B cell (primary cell): ENCODE measurements at regions not wholly inside any gene's neighbourhood (a gene's known extent, or its start where the extent isn't known, plus 50 kb on each side); places are given as distances from the start of the nearest gene placed in this dataset.

ENCODE experiments used
- ATAC-seq: fragments of 200-7000 bp; cut with Tn5 transposase; one replicate; pipeline ENCODE4 v1.10.0; 2021; ENCODE audit warnings: low read depth, mild to moderate bottlenecking, moderate number of reproducible peaks, moderate library complexity
- CTCF ChIA-PET: fragments of 350-600 bp; sonication (Branson Sonifier 250); formaldehyde crosslinking; loops from one replicate; lab custom pipeline; 2021; ENCODE audit warnings: antibody characterized with exemption, inconsistent platforms; lab: Charles Lee
- POLR2A ChIA-PET: fragments of 350-600 bp; sonication (Branson Sonifier 250); formaldehyde crosslinking; loops from one replicate; lab custom pipeline; 2021; ENCODE audit warnings: antibody characterized with exemption; lab: Charles Lee
- DNase-seq: peaks from one replicate; pipeline ENCODE4 v3.0.0; 2013
- H2AFZ ChIP-seq: 2 replicates; pipeline ENCODE4 v1.6.1; 2012; ENCODE audit warnings: mild to moderate bottlenecking, low read depth, low read length; ENCODE audit not compliant: insufficient read depth, poor library complexity, severe bottlenecking
- H3K27ac ChIP-seq, 2 donors: 1 replicate in 1 of 2; 2 replicates in 1 of 2; pipeline ENCODE4 v1.5.1; 2012 to 2013; ENCODE audit warnings: low read length in 2 of 2, mild to moderate bottlenecking in 2 of 2, moderate library complexity in 1 of 2
- H3K27me3 ChIP-seq, 4 experiments: fragments of 200-600 bp in 1 of 4; sonication (generic) in 1 of 4; replicated peaks in 1 of 4; 1 replicate in 2 of 4; 2 replicates in 2 of 4; pipeline versions ENCODE4 v1.6.1 to v1.7.0; 2013 to 2016; ENCODE audit warnings: low read length in 3 of 4, mild to moderate bottlenecking in 2 of 4, mixed read lengths in 1 of 4, moderate library complexity in 1 of 4; ENCODE audit not compliant: insufficient read depth in 4 of 4, control insufficient read depth in 3 of 4; ENCODE audit errors: control extremely low read depth in 1 of 4
- H3K36me3 ChIP-seq, 2 experiments: replicated peaks in 1 of 2; 1 replicate in 1 of 2; 2 replicates in 1 of 2; pipeline versions ENCODE4 v1.6.1 to v1.7.1; 2013; ENCODE audit warnings: low read length in 1 of 2; ENCODE audit not compliant: insufficient read depth in 2 of 2, control insufficient read depth in 1 of 2; ENCODE audit errors: control extremely low read depth in 1 of 2, extremely low read depth in 1 of 2
- H3K4me1 ChIP-seq, 2 donors: fragments of 200-600 bp in 1 of 2; sonication (generic) in 1 of 2; 1 replicate in 1 of 2; 2 replicates in 1 of 2; pipeline versions ENCODE4 v1.5.1 to v1.6.1; 2013 to 2017; ENCODE audit warnings: low read length in 2 of 2; ENCODE audit not compliant: control insufficient read depth in 2 of 2, insufficient read depth in 2 of 2
- H3K4me2 ChIP-seq: replicated peaks from 2 replicates; pipeline ENCODE3; 2012; ENCODE audit warnings: mild to moderate bottlenecking, low read depth, low read length; ENCODE audit not compliant: poor library complexity, severe bottlenecking
- H3K4me3 ChIP-seq, 5 experiments: fragments of 200-600 bp in 1 of 5; sonication (generic) in 1 of 5; 1 replicate in 3 of 5; 2 replicates in 2 of 5; pipeline versions ENCODE4 v1.5.1 to v1.7.0; 2011 to 2016; ENCODE audit warnings: low read length in 4 of 5, mild to moderate bottlenecking in 4 of 5, low read depth in 2 of 5, control low read depth in 1 of 5, moderate library complexity in 1 of 5; ENCODE audit not compliant: insufficient read depth in 1 of 5; ENCODE audit errors: control extremely low read depth in 1 of 5, extremely low read depth in 1 of 5
- H3K79me2 ChIP-seq: fragments of 200-600 bp; sonication (generic); one replicate; pipeline ENCODE4 v1.6.0; 2016; ENCODE audit warnings: low read length; ENCODE audit not compliant: control insufficient read depth, insufficient read depth
- H3K9ac ChIP-seq: fragments of 200-600 bp; sonication (generic); 2 replicates; pipeline ENCODE4 v1.6.1; 2017; ENCODE audit warnings: mild to moderate bottlenecking, low read length, moderate library complexity
- H3K9me3 ChIP-seq, 3 donors: one replicate each; pipeline versions ENCODE4 v1.6.1 to v1.7.1; 2013; ENCODE audit warnings: low read length in 2 of 3; ENCODE audit not compliant: control insufficient read depth in 2 of 3, insufficient read depth in 1 of 3; ENCODE audit errors: control extremely low read depth in 1 of 3
- H4K20me1 ChIP-seq: 2 replicates; pipeline ENCODE4 v1.6.0; 2012; ENCODE audit warnings: mild to moderate bottlenecking, low read length; ENCODE audit not compliant: insufficient read depth, control insufficient read depth, poor library complexity, severe bottlenecking
- H3K27ac Mint-ChIP-seq: one replicate; pipeline ENCODE4 v1.8.0; 2021; ENCODE audit warnings: mixed read lengths
- H3K27me3 Mint-ChIP-seq: one replicate; pipeline ENCODE4 v1.8.0; 2021; ENCODE audit warnings: mixed read lengths
- H3K4me1 Mint-ChIP-seq: one replicate; pipeline ENCODE4 v1.8.0; 2021; ENCODE audit warnings: mixed read lengths
- H3K4me3 Mint-ChIP-seq: one replicate; pipeline ENCODE4 v1.8.0; 2021; ENCODE audit warnings: mixed read lengths
- H3K9me3 Mint-ChIP-seq: one replicate; pipeline ENCODE4 v1.8.0; 2022; ENCODE audit warnings: mixed read lengths; ENCODE audit not compliant: insufficient read depth
- EZH2 ChIP-seq: IDR thresholded peaks from 2 replicates; pipeline ENCODE4 v1.6.1; 2012; ENCODE audit warnings: borderline replicate concordance, low read depth, mild to moderate bottlenecking, moderate library complexity, low read length; ENCODE audit not compliant: insufficient read depth, poor library complexity, severe bottlenecking
- WGBS: methylation state at CpG from one replicate; pipeline ENCODE4 v1.1.5; 2013; ENCODE audit warnings: missing lambda C conversion rate; ENCODE audit not compliant: insufficient coverage; 5-methylcytosine and 5-hydroxymethylcytosine counted together
- intact Hi-C: fragments of 100-400 bp; cut with micrococcal nuclease; formaldehyde crosslinking; loops from one replicate; pipeline ENCODE4 v1.10.0; 2022
- TF ChIP-seq, protein P1 (sequence below): fragments of 200-600 bp; IDR thresholded peaks from one replicate; pipeline ENCODE4 v1.8.0; 2022; ENCODE audit warnings: antibody characterized with exemption, mild to moderate bottlenecking

GRCh38 chr21:35316456-35316855 lies 267.4 kb upstream of the RUNX1 start:
- H4K20me1 ChIP-seq, result no peaks in the 10 kb centered on the region
- Mint-ChIP-seq H3K4me1 (no peaks in the 10 kb centered on the region), H3K27ac (no peak overlapping the region), H3K27me3 (peaks cover 4% of the 10 kb centered on the region), H3K9me3 (no peaks in the 10 kb centered on the region), H3K4me3 (no peak overlapping the region)
- no peak overlapping the region for H3K4me2 ChIP-seq
- no peak for TF ChIP-seq EZH2
- TF ChIP-seq, protein P1, sequence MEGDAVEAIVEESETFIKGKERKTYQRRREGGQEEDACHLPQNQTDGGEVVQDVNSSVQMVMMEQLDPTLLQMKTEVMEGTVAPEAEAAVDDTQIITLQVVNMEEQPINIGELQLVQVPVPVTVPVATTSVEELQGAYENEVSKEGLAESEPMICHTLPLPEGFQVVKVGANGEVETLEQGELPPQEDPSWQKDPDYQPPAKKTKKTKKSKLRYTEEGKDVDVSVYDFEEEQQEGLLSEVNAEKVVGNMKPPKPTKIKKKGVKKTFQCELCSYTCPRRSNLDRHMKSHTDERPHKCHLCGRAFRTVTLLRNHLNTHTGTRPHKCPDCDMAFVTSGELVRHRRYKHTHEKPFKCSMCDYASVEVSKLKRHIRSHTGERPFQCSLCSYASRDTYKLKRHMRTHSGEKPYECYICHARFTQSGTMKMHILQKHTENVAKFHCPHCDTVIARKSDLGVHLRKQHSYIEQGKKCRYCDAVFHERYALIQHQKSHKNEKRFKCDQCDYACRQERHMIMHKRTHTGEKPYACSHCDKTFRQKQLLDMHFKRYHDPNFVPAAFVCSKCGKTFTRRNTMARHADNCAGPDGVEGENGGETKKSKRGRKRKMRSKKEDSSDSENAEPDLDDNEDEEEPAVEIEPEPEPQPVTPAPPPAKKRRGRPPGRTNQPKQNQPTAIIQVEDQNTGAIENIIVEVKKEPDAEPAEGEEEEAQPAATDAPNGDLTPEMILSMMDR, result no peak
- CTCF ChIA-PET, result interaction anchor here (0.5 to 1.0 kb wide), 2 partner anchors 426 to 434 kb away, joined by 3 read pairs; no protein-coding TSS in a partner anchor
- ATAC-seq, result no peak
- no peaks in the 10 kb centered on the region for H3K27me3 ChIP-seq
- no peak overlapping the region for H3K4me3 ChIP-seq
- H3K79me2 ChIP-seq, result no peaks in the 10 kb centered on the region
- no peak overlapping the region for H3K9ac ChIP-seq
- intact Hi-C loops, result no loop called here
- no peak overlapping the region for H2AFZ ChIP-seq
- POLR2A ChIA-PET, result no interaction called here
- H3K9me3 ChIP-seq, result no peaks in the 10 kb centered on the region
- no peak overlapping the region for H3K27ac ChIP-seq
- H3K36me3 ChIP-seq, result no peaks in the 10 kb centered on the region
- H3K4me1 ChIP-seq, result no peaks in the 10 kb centered on the region
- DNase-seq, result no peak

DNA sequence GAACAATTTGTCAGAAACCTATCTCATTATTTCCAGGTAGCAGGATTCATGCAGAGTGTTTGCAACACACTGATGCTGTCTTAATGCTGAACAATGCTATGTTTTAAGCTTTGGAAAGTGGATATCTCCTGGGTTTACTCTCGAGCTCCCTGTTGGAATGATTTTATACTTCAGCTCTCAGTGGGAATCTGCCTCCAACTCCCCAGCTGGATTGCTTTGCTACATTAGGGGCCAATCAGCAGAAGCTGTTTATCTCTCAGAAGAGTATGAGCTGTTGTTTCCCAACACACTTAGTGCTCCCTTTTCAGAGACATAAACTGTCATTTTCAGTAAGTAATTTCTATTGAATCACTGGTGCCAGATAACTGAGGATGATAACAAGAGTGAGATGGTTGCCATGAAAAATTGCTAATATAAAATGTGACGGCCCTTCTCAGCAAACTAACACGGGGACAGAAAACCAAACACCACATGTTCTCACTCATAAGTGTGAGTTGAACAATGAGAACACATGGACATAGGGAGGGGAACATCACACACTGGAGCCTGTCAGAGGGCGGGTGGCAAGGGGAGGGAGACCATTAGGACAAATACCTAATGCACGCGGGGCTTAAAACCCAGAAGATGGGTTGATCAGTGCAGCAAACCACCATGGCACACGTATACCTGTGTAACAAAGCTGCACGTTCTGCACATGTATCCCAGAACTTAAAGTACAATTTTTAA lies 265.9 kb upstream of the RUNX1 start:
- H3K27ac Mint-ChIP-seq, result no peak overlapping the region
- H3K27me3 ChIP-seq, result no peaks in the 10 kb centered on the region
- no peaks in the 10 kb centered on the region for H3K36me3 ChIP-seq
- H4K20me1 ChIP-seq, result no peaks in the 10 kb centered on the region
- no peaks in the 10 kb centered on the region for H3K4me1 ChIP-seq
- POLR2A ChIA-PET, result interaction anchor here (0.6 kb wide), 1 partner anchor 9 kb away, joined by 3 read pairs; no protein-coding TSS in a partner anchor
- CTCF ChIA-PET, result no interaction called here
- H3K4me3 ChIP-seq, result no peak overlapping the region
- ATAC-seq (no peak), DNase-seq (no peak)
- H3K9me3 Mint-ChIP-seq, result no peaks in the 10 kb centered on the region
- H2AFZ ChIP-seq, result no peak overlapping the region
- no peaks in the 10 kb centered on the region for H3K4me1 Mint-ChIP-seq
- TF ChIP-seq, protein P1, result no peak
- no peak for TF ChIP-seq EZH2
- H3K27me3 Mint-ChIP-seq, result peaks cover 4% of the 10 kb centered on the region
- H3K4me2 ChIP-seq, result no peak overlapping the region
- intact Hi-C loops, result no loop called here
- H3K9ac ChIP-seq, result no peak overlapping the region
- no peak overlapping the region for H3K4me3 Mint-ChIP-seq
- no peak overlapping the region for H3K27ac ChIP-seq
- WGBS, result 95% methylated on average over 4 of the region's 8 CpGs
- H3K79me2 ChIP-seq, result no peaks in the 10 kb centered on the region
- no peaks in the 10 kb centered on the region for H3K9me3 ChIP-seq
